ENCODE measurements at regions not wholly inside any gene's neighbourhood (a gene's known extent, or its start where the extent isn't known, plus 50 kb on each side); places are given as distances from the start of the nearest gene placed in this dataset.

- DNase-seq (ENCODE audit: low read depth in 2 of 2): no peak
Measured at GRCh38 chr9:14520341-14520740, 172.9 kb downstream of the ZDHHC21 start.

DNA sequence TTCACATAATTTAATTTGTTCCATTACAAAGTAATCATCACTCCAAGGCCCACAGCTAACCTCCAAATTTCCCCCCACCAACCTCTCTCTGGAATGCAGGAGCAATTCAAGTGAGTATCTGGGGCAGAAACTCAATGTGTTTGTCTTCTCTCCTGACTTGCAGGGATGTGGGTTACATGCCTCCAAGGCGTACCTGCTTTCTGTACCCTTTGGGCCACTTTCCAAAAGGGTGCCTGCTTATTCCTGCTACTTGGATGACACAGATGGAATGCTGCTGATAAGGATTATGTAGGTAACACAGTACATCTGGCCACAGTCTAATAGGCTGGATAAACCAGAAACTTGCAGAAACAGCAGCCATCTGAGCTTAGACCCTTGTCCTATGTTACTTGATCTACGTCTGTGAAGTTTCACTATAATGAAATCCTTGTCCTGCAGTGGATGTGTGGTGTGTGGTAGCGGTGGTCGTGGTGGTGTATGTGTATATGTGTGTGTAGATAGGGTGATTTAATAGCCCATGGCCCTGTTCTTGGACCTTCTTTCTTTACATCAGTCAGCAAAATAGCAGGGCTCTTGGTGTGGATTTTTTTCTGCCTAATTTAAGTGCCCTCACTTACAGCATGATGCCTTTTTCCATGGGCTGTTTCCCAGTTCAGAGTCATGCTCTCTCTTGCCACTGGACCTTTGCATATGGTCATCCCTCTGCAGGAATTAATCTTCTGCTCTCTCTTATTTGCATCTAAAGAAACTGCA lies 175.9 kb downstream of the ZDHHC21 start:
- no peak for DNase-seq (ENCODE audit: low read depth in 2 of 2)

DNA sequence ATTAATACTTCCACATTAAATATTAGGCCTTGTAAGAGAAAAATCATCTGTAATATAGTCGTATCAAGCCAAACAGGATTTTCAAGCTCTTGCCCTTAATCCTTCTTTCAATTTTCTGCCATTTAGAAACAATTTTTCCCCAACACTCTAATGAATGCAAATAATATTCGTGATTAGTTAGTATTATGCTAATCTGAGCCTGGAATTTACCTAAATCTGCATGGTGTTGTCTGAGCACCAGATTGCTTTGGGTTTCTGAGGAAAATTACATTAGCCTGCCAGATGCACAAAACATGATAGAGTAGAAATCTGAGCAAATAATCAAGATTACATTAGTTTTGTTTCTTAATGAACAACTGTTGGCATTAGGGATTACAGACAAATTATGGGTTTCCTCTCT lies 176.6 kb downstream of the ZDHHC21 start:
- DNase-seq (ENCODE audit: low read depth in 2 of 2): no peak

DNA sequence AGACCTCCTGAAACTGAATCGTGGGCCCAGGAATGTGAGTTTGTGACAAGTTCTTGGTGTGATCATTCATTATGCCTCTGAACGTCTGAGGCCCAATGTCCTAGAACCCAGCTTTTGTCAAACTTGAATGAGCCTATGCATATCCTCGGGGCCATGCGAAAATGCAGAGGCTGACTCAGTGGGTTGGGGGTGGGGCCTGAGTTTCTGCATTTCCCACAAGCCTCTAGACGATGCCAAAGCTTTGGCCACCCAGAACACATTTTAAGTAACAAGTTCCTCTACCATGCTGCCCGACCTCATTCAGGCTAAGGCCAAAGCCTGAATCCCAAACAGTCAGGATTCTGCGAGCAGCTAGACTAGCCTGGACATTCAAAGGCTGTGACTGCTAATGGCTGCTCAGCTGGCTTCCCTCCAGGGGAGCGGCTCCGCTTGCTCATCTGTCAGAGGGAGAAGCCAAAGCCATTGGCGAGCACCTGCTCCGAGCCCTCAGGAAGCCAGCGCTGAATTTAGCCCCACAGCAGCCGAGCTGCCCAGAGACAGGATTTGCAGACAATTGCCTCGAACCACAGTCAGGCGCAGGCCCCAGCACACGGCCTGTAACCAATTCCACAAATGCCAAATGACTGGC lies 177.5 kb downstream of the ZDHHC21 start:
- DNase-seq (ENCODE audit: low read depth in 2 of 2): no peak

DNA sequence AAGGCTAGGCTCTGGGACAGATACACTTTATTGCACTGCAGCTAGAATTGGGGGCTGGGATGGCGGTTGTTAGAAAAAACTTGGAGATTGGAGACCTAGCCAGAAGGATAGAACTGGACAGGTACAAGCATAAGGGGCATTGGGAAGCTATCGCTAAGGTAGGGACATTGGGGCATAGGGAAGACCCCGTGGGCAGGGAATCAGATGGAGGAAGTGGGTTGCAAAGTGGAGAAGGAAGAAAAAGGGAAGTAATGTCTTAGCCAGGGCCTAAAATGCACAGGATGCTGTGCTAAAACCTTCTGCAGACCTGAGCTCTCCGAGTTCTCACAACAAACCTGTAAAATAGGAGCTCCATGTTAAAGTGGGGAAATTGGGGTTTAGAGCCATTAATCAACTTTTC lies 178.2 kb downstream of the ZDHHC21 start:
- DNase-seq (ENCODE audit: low read depth in 2 of 2): no peak

DNA sequence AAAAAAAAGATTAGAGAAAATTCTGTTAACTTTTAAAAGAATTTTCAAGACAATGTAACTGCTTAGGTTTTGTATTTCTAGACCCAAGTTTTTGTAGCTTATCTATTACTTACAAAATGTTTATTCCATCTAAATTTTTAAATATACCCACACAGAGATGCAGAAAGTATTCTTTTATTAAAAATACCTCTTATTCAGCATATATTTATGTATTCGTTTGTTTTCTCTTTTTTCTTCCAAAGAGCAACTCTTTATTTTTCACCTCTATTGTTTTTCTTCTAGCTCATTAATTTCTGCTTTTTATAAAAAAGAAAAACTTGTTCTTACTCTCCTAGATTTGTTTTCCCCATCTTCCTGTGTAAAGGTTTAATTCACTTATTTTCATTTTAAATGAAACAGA lies 180.3 kb downstream of the ZDHHC21 start:
- DNase-seq (ENCODE audit: low read depth in 2 of 2): no peak

DNA sequence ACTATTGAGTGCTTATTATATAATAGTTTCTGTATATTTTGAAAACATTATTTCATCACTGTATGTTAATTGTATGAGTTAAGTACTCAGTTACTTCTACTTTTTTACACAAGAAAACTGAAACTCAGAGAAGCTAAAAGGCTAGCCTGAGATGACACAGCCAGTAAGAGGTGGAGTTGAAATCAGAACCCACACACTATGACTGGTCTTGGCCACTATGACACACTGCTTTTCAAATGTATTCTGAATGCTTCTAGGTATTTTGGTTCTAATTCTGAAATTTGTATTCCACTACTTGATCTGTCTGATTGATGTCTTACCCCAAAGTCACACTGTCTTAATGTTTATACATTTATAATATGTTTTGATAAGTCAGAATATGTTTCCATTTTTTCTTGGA lies 181.8 kb downstream of the ZDHHC21 start:
- DNase-seq (ENCODE audit: low read depth in 2 of 2): no peak

GRCh38 chr9:14508884-14509283 lies 184.3 kb downstream of the ZDHHC21 start:
- no peak for DNase-seq (ENCODE audit: low read depth in 2 of 2)

GRCh38 chr9:14501366-14501765 lies 187.4 kb upstream of the NFIB start:
- DNase-seq (ENCODE audit: low read depth in 2 of 2): no peak

DNA sequence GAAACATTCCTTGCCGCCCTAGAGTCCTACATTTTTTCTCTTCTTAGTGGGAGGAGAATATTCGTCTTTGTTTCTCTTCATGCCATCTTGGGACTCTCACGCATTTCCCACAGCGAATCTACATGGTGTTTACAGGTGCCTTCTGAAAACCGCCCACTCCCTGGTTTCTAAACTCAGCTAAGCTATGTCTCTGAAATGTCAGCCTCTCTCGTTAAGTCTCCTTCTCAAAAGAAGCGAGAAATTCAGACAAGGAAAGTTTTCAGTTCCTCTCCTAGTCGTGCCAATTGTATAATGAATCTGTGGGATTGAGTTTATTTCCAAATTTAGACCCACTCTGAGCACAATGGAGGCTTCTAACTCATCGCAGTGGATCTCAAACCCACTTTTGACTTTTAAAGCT lies 186.8 kb upstream of the NFIB start:
- DNase-seq (ENCODE audit: low read depth in 2 of 2): no peak

GRCh38 chr9:14499976-14500375 lies 186.0 kb upstream of the NFIB start:
- no peak for DNase-seq (ENCODE audit: low read depth in 2 of 2)

- no peak for DNase-seq (ENCODE audit: low read depth in 2 of 2)
Measured at GRCh38 chr9:14498824-14499223, 184.9 kb upstream of the NFIB start.

DNA sequence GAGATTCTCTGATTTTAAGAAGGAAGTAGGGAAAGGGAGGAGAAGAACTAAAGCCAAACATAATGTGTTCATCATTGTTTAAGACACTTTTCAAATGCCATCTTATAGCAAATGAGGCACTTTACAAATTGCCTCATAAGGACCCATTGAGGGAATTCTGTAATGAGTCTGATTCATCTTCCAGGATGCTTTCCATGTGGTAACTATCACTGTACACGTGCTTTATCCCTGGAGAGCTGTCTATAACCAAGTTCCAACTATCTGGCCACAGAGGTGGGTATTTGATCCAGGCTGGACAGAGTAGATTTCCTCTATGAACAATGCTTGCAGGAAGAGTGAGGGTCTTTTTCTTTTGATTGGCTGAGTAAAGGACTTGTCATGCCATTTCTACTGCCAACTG lies 183.5 kb upstream of the NFIB start:
- DNase-seq (ENCODE audit: low read depth in 2 of 2): no peak

DNA sequence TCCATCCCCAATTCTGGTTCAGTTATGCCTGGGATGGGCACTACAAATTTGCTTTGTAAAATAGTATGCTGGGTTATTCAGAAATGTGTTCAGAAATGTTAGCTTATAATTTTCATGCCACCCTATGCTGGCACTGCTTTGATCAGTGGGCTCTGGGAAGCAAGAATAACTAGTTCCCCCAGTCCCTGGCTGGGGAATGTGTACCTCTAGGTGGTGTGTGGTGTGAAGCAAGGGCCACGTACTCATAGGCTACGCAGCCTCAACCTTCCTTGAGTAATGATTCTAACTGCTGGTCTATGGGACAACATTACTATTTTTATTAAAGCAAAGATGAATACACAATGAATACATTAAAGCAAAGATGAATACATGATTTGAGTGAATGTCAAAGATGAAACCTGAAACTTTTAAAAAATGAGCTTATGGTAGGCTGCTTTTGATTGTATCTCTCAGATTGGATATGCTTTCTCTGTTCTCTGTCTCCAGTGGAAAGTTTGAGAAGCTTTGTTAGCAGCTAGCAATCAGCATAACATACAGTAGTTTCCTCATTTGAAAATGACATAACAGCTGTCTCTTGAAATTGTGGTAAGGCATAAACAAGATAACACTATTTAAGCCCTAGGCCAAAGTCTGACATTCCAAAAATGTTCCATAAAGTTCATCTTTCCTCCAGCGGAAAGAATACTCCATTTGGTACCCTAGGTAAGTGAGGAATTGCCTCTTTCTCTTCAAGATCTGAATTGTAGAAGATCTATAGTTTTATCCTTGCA lies 174.7 kb upstream of the NFIB start:
- no peak for DNase-seq (ENCODE audit: low read depth in 2 of 2)

GRCh38 chr9:14487547-14488185 lies 173.7 kb upstream of the NFIB start:
- no peak for DNase-seq (ENCODE audit: low read depth in 2 of 2)

DNA sequence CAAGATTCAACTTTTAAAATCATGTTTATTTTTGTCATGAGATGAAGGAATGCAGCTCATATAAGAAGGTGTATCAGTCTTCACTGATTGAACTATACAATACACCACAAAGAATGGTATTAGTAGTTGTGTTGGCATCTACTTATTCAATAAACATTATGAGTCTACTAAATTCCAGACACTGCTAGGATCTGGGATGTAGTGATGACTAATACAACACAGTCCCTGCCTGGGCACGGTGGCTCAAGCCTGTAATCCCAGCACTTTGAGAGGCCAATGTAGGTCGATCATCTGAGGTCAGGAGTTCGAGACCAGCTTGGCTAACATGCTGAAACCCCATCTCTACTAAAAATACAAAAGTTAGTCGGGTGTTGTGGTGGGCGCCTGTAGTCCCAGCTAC lies 171.4 kb upstream of the NFIB start:
- DNase-seq (ENCODE audit: low read depth in 2 of 2): no peak

DNA sequence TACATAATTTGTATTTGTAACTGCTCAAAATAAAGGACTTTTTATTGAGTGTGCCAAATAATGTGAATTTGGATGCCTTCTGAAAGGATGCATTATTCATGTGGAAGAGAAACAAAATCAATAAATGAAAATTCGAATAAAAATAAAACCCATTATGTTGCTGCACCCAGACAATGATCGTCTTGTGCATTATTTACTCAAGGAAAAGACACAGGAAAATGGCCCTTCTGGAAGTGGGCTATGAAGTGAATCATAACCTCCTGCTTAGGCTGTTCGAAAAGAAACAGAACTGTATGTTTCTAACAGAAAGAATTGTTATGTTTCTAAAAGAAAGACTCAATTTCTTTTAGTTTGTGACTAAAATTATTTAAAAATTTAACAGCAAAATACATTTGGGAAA lies 168.9 kb upstream of the NFIB start:
- DNase-seq (ENCODE audit: low read depth in 2 of 2): no peak

GRCh38 chr9:14480526-14480925 lies 166.6 kb upstream of the NFIB start:
- DNase-seq (ENCODE audit: low read depth in 2 of 2): no peak

GRCh38 chr9:14479163-14479560 lies 165.2 kb upstream of the NFIB start:
- no peak for DNase-seq (ENCODE audit: low read depth in 2 of 2)

GRCh38 chr9:14478175-14479162 lies 164.5 kb upstream of the NFIB start:
- DNase-seq (ENCODE audit: low read depth in 2 of 2): no peak

GRCh38 chr9:14471041-14471440 lies 157.1 kb upstream of the NFIB start:
- no peak for DNase-seq (ENCODE audit: low read depth in 2 of 2)

All from stimulated activated CD4-positive, alpha-beta T cell treated with anti-CD3 and anti-CD28 coated beads, Interleukin-1b, Interleukin-23, amount 100 ng/mL, for 4 hours (primary cell).